Bronchial epithelial cell (primary cell): ENCODE measurements at regions not wholly inside any gene's neighbourhood (a gene's known extent, or its start where the extent isn't known, plus 50 kb on each side); places are given as distances from the start of the nearest gene placed in this dataset.

Experiments used
- DNase-seq: peaks from one replicate; pipeline ENCODE4 v3.0.0-alpha.2; 2010; ENCODE audit warnings: low read depth
- FAIRE-seq: peaks from 2 replicates; lab custom pipeline; 2011; peaks lifted over from hg19 to GRCh38; lab: Jason Lieb, UNC
- H3K27me3 ChIP-seq: 2 replicates; pipeline ENCODE4 v1.5.1; 2011; ENCODE audit warnings: low read length; ENCODE audit not compliant: control insufficient read depth, insufficient read depth
- H3K36me3 ChIP-seq: 2 replicates; pipeline ENCODE4 v1.5.1; 2011; ENCODE audit warnings: low read length; ENCODE audit not compliant: control insufficient read depth, insufficient read depth
- H3K4me3 ChIP-seq: 2 replicates; pipeline ENCODE4 v1.5.1; 2011; ENCODE audit warnings: mild to moderate bottlenecking, low read depth, low read length, control low read depth
- TF ChIP-seq, protein P1 (sequence below): IDR thresholded peaks from 2 replicates; pipeline ENCODE4 v1.5.1; 2011; ENCODE audit warnings: mild to moderate bottlenecking, moderate library complexity, low read length, control low read depth, inconsistent platforms; ENCODE audit not compliant: insufficient read depth, severe bottlenecking

DNA sequence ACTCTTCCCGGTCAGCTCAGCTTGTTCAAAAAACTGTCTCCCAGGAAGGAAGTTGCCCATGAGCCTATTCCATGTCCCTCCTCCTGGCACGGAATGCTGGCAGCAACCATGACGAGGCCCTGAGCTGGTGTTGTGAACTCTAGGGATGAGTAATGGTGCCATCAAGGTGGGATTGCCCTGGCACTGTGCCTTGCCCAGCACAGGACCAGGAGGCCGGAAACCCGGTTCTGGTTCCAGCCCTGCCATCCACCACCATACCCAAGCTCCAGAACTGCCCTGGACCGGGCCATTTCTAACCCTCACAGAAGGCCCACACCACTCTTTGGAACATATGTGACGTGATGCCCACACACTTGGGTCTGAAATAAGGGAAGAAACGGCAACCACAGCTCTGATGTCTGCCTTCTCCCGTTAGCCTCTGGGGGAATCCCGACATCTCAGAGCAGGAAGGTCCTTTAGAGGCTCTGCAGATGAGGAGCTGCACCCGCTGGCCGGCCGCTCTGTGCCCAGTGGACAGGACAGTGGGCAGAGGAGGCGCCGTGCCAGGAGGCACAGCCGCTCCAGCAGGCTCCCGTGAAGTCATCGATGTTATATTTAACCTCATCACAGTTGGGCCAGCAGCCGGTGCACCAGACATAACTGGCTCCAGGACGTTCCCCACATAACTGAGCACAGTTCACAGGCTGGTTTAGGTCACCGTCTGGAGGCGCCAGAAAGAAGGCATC is 462.1 kb upstream of the ID2 start:
- Histone ChIP-seq H3K27me3 (no peaks in the 10 kb centered on the region), H3K36me3 (no peaks in the 10 kb centered on the region), H3K4me3 (no peak overlapping the region)
- no peak for FAIRE-seq
- TF ChIP-seq, protein P1, sequence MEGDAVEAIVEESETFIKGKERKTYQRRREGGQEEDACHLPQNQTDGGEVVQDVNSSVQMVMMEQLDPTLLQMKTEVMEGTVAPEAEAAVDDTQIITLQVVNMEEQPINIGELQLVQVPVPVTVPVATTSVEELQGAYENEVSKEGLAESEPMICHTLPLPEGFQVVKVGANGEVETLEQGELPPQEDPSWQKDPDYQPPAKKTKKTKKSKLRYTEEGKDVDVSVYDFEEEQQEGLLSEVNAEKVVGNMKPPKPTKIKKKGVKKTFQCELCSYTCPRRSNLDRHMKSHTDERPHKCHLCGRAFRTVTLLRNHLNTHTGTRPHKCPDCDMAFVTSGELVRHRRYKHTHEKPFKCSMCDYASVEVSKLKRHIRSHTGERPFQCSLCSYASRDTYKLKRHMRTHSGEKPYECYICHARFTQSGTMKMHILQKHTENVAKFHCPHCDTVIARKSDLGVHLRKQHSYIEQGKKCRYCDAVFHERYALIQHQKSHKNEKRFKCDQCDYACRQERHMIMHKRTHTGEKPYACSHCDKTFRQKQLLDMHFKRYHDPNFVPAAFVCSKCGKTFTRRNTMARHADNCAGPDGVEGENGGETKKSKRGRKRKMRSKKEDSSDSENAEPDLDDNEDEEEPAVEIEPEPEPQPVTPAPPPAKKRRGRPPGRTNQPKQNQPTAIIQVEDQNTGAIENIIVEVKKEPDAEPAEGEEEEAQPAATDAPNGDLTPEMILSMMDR = no peak
- no peak for DNase-seq

DNA sequence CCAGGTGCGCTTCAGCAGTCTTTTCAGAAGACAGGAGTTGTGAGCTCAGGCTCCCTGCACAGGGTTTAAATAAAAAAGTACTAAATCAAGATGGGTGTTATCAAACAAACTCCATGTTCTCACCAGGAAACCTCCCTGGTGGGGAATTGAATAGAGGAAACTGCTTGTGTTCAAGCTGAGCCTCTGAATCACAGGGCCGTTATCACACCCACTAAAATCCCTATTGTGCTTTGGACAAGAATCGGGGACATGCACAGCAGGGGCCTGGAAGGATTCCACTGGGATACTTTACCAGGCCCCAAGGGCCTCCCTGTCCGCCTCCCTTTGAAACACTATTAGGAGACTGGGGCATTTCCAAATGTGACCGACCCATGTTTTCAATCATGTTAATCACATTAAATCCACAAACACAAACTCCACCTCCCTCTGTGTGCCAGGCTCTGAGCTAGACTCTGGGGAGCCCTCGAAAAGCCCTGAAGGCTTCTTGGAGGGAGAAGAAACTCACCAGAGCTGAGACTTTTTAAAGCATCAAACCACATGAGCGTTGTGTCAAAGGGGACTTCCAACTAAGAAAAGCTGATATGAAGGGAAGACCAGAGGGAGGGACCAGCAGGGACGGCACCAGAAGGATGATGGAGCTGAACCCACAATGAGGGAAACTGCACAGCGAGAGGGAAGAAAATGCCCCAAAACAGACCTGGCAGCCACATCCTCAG is 458.7 kb upstream of the ID2 start:
- no peak for FAIRE-seq
- H3K4me3 ChIP-seq = no peak overlapping the region
- no peaks in the 10 kb centered on the region for H3K27me3 ChIP-seq

DNA sequence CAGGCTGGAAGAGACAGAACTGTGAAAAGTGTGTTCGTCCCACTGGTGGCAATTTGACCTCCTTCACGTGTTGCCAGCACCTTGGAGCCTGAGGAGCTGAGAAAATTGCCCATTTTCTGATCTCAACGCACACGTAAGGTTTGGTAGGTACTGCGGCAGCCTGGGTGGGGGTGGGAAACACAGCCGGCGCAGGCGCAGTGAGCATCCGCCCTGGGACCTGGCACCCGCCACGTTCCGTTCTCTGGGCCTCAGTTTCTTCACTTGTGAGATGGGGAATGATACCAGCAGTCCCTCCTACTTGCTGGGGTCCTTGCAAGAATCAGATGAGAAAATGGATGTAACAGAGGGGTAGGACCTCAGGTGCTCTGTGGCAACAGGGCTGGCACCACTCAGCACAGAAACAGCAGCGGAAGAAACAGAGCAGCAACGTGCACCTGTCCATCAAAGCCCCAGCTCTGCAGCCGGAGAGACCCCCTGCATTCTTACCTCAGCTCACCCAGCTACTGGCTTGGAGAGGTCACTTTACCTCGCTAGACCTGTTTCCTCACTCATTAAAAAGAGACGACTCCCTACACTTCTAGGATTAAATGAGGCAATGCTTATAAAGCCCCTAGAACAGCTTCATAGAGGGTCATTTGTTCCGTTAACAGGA is 458.0 kb upstream of the ID2 start:
- Histone ChIP-seq H3K4me3 (no peak overlapping the region), H3K27me3 (no peaks in the 10 kb centered on the region), H3K36me3 (no peaks in the 10 kb centered on the region)
- DNase-seq (no peak), FAIRE-seq (no peak)
- TF ChIP-seq, protein P1 = no peak

More for the DNA sequence above, 458.7 kb upstream of the ID2 start:
- H3K36me3 ChIP-seq = no peaks in the 10 kb centered on the region
- TF ChIP-seq, protein P1 = no peak
- DNase-seq = no peak

DNA sequence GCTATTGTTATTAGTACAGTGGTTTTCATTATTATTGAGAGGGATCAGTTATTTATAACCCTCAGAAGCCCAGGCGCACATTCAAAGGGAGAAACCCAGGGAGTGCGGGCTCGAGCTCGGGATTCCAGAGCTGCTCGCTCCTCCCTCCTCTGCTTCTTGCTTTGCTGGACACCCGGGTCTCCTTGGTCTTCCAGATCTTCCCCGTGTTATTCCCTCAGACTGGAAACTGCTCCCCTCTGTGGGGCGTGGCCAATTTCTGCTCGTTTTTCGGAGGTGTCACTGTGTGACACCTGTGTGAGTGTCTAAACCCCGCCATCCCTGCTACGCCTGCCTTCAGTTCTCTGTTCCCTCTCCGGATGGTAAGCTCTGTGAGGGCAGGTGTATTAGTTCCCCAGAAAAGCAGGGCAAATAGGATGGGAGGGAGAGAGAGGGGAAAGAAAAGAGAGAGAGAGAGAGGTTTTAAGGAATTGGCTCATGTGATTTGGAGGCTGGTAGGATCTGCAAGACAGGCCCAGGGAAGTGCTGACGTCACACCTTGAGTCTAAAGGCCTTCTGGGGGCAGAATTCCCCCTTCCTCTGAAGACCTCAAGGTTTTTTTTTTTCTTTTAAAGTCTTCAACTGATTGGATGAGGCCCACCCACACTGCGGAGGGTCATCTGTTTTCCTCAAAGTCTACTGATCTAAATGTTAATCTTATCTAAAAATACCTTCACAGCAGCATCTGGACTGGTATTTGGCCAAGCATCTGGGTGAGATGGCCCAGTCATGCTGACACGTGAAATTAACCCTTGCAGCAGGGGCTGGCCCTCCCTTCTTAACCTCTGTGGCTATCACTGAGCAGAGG is 457.3 kb upstream of the ID2 start:
- FAIRE-seq = no peak
- H3K36me3 ChIP-seq = no peaks in the 10 kb centered on the region
- no peak overlapping the region for H3K4me3 ChIP-seq
- H3K27me3 ChIP-seq = no peaks in the 10 kb centered on the region
- no peak for DNase-seq
- TF ChIP-seq, protein P1 = no peak

DNA sequence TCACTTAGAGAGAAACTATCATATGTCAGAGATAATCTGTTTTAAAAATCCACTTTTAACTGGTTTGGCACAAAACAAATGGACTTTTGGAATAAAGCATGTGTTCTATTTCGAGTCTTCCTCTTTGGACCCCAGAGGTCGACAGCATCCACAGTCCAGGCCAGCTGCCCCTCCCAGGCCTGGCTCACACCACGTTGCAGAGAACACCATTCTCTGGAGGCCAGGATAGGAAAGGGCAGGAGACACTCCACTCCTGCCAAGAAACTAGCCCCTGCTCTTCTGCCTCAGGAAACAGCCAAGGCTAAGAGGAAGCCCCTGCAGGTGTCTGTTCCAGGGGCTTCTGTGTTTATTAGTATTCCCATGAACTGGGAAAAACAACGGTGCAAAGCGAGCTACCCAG is 456.6 kb upstream of the ID2 start:
- FAIRE-seq = no peak
- no peaks in the 10 kb centered on the region for H3K27me3 ChIP-seq
- H3K4me3 ChIP-seq = no peak overlapping the region
- no peak for DNase-seq
- TF ChIP-seq, protein P1 = no peak
- H3K36me3 ChIP-seq = no peaks in the 10 kb centered on the region
